ENCODE measurements at regions not wholly inside any gene's neighbourhood (a gene's known extent, or its start where the extent isn't known, plus 50 kb on each side); places are given as distances from the start of the nearest gene placed in this dataset.

DNA sequence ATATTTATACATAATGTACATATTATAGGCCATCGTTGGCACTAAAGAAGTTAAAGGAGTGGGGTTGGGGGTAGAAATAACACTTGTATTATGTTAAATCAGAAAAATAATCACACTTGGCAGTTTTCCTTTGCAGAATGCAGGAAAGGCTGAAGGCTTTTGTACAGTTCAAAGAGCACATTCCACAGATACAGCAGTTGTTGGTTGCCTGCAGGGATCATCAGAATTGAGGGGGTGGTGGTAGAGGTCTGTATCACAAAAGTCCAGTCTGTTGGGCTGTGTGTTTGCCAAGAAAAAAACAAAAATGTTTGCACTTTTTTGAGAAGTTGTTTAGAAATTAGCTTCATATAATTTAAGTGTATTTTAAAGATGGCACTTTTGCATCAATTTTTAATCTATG lies 231.8 kb upstream of the FOXP2 start:
- no peaks in the 10 kb centered on the region for H3K27me3 Mint-ChIP-seq (ENCODE audit: low read depth in 3 of 3)
- Histone ChIP-seq H3K27ac (ENCODE audit: low read depth in 1 of 2, low read length in 2 of 2) (no peak overlapping the region), H3K4me3 (replicated peaks in 1 of 3; ENCODE audit: low read depth in 2 of 3, low read length in 3 of 3) (no peak overlapping the region), H3K79me2 (ENCODE audit: insufficient read depth, low read length) (no peaks in the 10 kb centered on the region), H3K4me2 (replicated peaks; ENCODE audit: extremely low read depth, low read length, poor library complexity, severe bottlenecking) (no peak overlapping the region), H3K9ac (ENCODE audit: insufficient read depth, low read length, poor library complexity, severe bottlenecking) (no peak overlapping the region), H3K9me3 (replicated peaks in 1 of 2; ENCODE audit: control insufficient read depth in 1 of 2, insufficient read depth in 1 of 2, low read length in 2 of 2) (no peaks in the 10 kb centered on the region), H3K36me3 (replicated peaks in 1 of 2; ENCODE audit: control insufficient read depth in 1 of 2, insufficient read depth in 2 of 2, low read length in 2 of 2) (no peaks in the 10 kb centered on the region), H3K27me3 (ENCODE audit: control insufficient read depth in 2 of 2, insufficient read depth in 2 of 2, low read length in 2 of 2) (no peaks in the 10 kb centered on the region), H4K20me1 (ENCODE audit: insufficient read depth, low read length) (no peaks in the 10 kb centered on the region), H3K4me1 (ENCODE audit: control insufficient read depth in 1 of 2, insufficient read depth in 2 of 2, low read length in 2 of 2) (no peaks in the 10 kb centered on the region), H2AFZ (ENCODE audit: insufficient read depth, low read depth, low read length, poor library complexity, severe bottlenecking) (no peak overlapping the region)
- no peak for TF ChIP-seq CTCF (IDR thresholded peaks at IDR 0.05)
- H3K36me3 Mint-ChIP-seq, result no peaks in the 10 kb centered on the region
- no peak overlapping the region for H3K4me3 Mint-ChIP-seq
- DNase-seq, result no peak
- intact Hi-C loops (cut with micrococcal nuclease), result no loop called here
- no peaks in the 10 kb centered on the region for H3K4me1 Mint-ChIP-seq
- H3K9me3 Mint-ChIP-seq, result no peaks in the 10 kb centered on the region
- WGBS (ENCODE audit: insufficient coverage), result no CpG with 5 or more reads among the region's 1 CpG
- no peak overlapping the region for H3K27ac Mint-ChIP-seq

DNA sequence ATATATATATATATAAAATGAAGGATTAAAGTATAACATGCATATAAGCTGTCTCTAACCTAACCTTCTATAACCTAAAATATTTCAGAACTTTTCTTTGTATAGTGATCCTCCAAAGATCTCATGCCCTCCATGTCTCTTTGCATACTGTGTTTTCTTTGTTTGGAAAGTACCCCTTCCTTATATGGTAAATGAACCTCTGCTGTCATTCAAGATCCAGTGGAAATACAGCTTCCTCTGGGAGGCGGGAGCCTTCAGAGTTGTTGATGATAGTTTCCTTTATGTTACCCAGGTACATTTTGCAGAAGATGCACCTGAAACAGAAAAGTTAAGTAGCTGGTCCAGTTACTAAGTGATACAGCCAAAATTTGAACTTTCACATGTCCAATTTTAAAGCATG lies 233.3 kb upstream of the FOXP2 start:
- Histone ChIP-seq H3K9ac (ENCODE audit: insufficient read depth, low read length, poor library complexity, severe bottlenecking) (no peak overlapping the region), H4K20me1 (ENCODE audit: insufficient read depth, low read length) (no peaks in the 10 kb centered on the region), H3K9me3 (replicated peaks in 1 of 2; ENCODE audit: control insufficient read depth in 1 of 2, insufficient read depth in 1 of 2, low read length in 2 of 2) (no peaks in the 10 kb centered on the region), H3K36me3 (replicated peaks in 1 of 2; ENCODE audit: control insufficient read depth in 1 of 2, insufficient read depth in 2 of 2, low read length in 2 of 2) (no peaks in the 10 kb centered on the region), H2AFZ (ENCODE audit: insufficient read depth, low read depth, low read length, poor library complexity, severe bottlenecking) (no peak overlapping the region), H3K27me3 (ENCODE audit: control insufficient read depth in 2 of 2, insufficient read depth in 2 of 2, low read length in 2 of 2) (no peaks in the 10 kb centered on the region), H3K79me2 (ENCODE audit: insufficient read depth, low read length) (no peaks in the 10 kb centered on the region), H3K4me3 (replicated peaks in 1 of 3; ENCODE audit: low read depth in 2 of 3, low read length in 3 of 3) (no peak overlapping the region), H3K4me2 (replicated peaks; ENCODE audit: extremely low read depth, low read length, poor library complexity, severe bottlenecking) (no peak overlapping the region), H3K4me1 (ENCODE audit: control insufficient read depth in 1 of 2, insufficient read depth in 2 of 2, low read length in 2 of 2) (no peaks in the 10 kb centered on the region), H3K27ac (ENCODE audit: low read depth in 1 of 2, low read length in 2 of 2) (no peak overlapping the region)
- H3K4me1 Mint-ChIP-seq, result no peaks in the 10 kb centered on the region
- WGBS (ENCODE audit: insufficient coverage), result no CpG with 5 or more reads among the region's 1 CpG
- H3K4me3 Mint-ChIP-seq, result no peak overlapping the region
- no peak overlapping the region for H3K27ac Mint-ChIP-seq
- H3K27me3 Mint-ChIP-seq (ENCODE audit: low read depth in 3 of 3), result no peaks in the 10 kb centered on the region
- DNase-seq, result no peak
- TF ChIP-seq CTCF (IDR thresholded peaks at IDR 0.05), result no peak
- H3K9me3 Mint-ChIP-seq, result no peaks in the 10 kb centered on the region
- no peaks in the 10 kb centered on the region for H3K36me3 Mint-ChIP-seq
- intact Hi-C loops (cut with micrococcal nuclease), result no loop called here
